Upper lobe of right lung (tissue), 1 donor: ENCODE measurements at regions not wholly inside any gene's neighbourhood (a gene's known extent, or its start where the extent isn't known, plus 50 kb on each side); places are given as distances from the start of the nearest gene placed in this dataset.

Experiments
- ATAC-seq: fragments of 200-7000 bp; cut with Tn5 transposase; one replicate; pipeline ENCODE4 v1.9.1; 2020; ENCODE audit warnings: mild to moderate bottlenecking, moderate library complexity
- DNase-seq: peaks from one replicate; pipeline ENCODE4 v3.0.0-alpha.2; 2020
- H3K27ac ChIP-seq: fragments of 200-600 bp; one replicate; pipeline ENCODE4 v1.8.0; 2022
- H3K27me3 ChIP-seq: fragments of 200-600 bp; one replicate; pipeline ENCODE4 v1.8.0; 2022; ENCODE audit warnings: mild to moderate bottlenecking
- H3K36me3 ChIP-seq: fragments of 200-600 bp; one replicate; pipeline ENCODE4 v1.8.0; 2022
- H3K4me1 ChIP-seq: fragments of 200-600 bp; one replicate; pipeline ENCODE4 v1.8.0; 2022
- H3K4me3 ChIP-seq: fragments of 200-600 bp; one replicate; pipeline ENCODE4 v1.8.0; 2022; ENCODE audit warnings: mild to moderate bottlenecking
- H3K9me3 ChIP-seq: fragments of 200-600 bp; one replicate; pipeline ENCODE4 v1.8.0; 2022
- CTCF ChIP-seq: fragments of 200-600 bp; IDR thresholded peaks from one replicate; pipeline ENCODE4 v1.8.0; 2022; ENCODE audit warnings: antibody characterized with exemption
- intact Hi-C: fragments of 100-400 bp; cut with DNase I; formaldehyde crosslinking; loops from one replicate; pipeline ENCODE4 v1.11.0; 2022
- donor health status: DM: no; HTN: yes; CAD: no; lungs with severe emphysema.

- no peak for DNase-seq
- peak; percentile 85 for ATAC-seq
- Histone ChIP-seq H3K4me1 (no peaks in the 10 kb centered on the region), H3K36me3 (no peaks in the 10 kb centered on the region), H3K4me3 (no peak overlapping the region), H3K27me3 (no peaks in the 10 kb centered on the region), H3K27ac (no peak overlapping the region), H3K9me3 (no peaks in the 10 kb centered on the region)
- TF ChIP-seq CTCF = no peak
- intact Hi-C loops = no loop called here
Measured at GRCh38 chr6:139846538-139847456, 472.3 kb upstream of the CITED2 start.

DNA sequence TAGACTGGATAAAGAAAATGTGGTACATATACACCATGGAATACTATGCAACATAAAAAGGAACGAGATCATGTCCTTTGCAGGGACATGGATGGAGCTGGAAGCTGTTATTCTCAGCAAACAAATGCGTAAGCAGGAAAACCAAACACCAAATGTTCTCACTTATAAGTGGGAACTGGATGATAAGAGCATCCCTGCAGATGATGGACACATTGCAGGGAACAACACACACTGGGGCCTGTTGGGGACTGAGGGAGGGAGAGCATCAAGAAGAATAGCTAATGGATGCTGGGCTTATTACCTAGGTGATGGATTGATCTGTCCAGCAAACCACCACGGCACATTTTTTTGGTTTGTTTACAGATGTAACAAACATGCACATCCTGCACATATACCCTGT, 470.5 kb upstream of the CITED2 start:
- Histone ChIP-seq H3K27me3 (no peaks in the 10 kb centered on the region), H3K27ac (no peak overlapping the region), H3K4me1 (no peaks in the 10 kb centered on the region), H3K9me3 (no peaks in the 10 kb centered on the region), H3K4me3 (no peak overlapping the region), H3K36me3 (no peaks in the 10 kb centered on the region)
- DNase-seq (no peak), ATAC-seq (no peak)
- intact Hi-C loops = no loop called here
- no peak for TF ChIP-seq CTCF

DNA sequence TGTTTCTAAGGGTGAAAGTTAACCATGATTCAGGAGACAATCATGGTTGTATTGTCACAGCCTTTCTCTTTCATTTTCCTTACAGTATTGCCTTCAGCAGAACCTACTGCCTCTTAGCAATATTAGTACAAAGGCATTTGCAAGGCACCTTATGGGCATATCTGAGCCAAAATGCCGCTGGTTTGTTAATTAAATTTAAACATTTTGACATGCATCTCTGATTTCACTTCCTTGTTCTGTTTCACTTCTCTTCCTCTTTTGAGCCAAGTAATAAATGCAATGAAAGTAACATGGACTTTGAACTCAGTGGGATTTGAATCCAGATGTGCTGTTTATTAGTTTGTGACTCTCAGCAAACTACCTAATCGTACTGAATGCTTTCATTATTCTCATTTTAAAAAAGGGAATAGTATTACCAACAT, 467.4 kb upstream of the CITED2 start:
- Histone ChIP-seq H3K4me3 (no peak overlapping the region), H3K9me3 (no peaks in the 10 kb centered on the region), H3K27me3 (no peaks in the 10 kb centered on the region), H3K4me1 (no peaks in the 10 kb centered on the region), H3K36me3 (no peaks in the 10 kb centered on the region), H3K27ac (peak overlapping the region; percentile 15)
- no peak for TF ChIP-seq CTCF
- intact Hi-C loops = no loop called here
- no peak for ATAC-seq
- no peak for DNase-seq

DNA sequence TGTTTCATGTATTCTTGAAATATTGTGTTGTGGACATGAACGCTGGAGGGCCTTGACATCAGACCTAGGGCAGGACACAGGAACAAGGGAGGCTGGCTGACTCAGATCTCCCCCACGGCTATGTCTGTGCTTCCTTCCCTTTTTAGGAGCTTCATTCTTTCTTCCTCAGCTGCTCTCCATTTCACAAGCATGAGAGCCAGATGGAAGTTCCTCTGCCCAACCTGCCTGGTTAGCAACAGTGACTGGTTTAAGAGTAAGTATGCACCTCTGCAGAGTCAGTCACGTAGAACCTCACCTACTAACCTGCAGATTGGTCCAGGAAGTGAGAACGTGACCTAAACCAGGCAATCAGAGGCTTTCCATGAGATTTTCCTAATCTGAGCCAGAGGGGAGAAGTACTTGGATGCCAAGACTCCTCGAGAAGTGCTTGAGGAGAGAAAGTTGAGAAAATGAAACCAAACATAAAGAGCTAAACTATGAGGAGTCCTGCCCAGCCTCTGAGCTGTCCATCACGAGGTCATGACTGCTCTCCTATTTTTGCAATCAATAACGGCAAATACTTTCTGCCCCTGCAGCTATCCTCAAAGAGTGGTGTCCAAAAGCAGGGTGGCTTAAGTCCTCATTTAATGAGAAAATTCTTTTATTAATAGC, 465.2 kb upstream of the CITED2 start:
- DNase-seq (peak; percentile 68), ATAC-seq (peak; percentile 94)
- Histone ChIP-seq H3K27ac (peak overlapping the region; percentile 73), H3K4me3 (peak overlapping the region; percentile 22), H3K4me1 (no peaks in the 10 kb centered on the region), H3K9me3 (no peaks in the 10 kb centered on the region), H3K27me3 (no peaks in the 10 kb centered on the region), H3K36me3 (no peaks in the 10 kb centered on the region)
- intact Hi-C loops = no loop called here
- no peak for TF ChIP-seq CTCF

DNA sequence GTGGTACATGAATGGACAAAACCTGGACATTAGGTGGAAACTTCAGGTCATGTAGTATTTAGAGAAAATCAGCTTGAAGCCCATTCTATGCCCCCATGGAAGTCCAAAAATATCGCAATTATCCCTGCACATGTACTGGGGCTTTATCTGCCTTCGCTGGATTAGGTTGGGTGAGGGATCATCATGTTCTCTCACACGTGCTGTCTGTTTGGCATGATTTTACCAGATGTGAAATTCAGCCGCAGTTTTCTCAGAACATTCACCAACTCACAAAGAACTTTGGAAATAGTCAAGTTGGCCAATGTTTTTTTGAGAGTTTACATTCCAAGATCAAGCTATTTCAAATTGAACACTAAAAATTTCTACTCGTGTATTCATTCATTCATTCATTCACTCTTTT, 459.8 kb upstream of the CITED2 start:
- DNase-seq (no peak), ATAC-seq (no peak)
- Histone ChIP-seq H3K27me3 (no peaks in the 10 kb centered on the region), H3K9me3 (no peaks in the 10 kb centered on the region), H3K4me3 (no peak overlapping the region), H3K4me1 (no peaks in the 10 kb centered on the region), H3K36me3 (no peaks in the 10 kb centered on the region), H3K27ac (no peak overlapping the region)
- intact Hi-C loops = no loop called here
- no peak for TF ChIP-seq CTCF
